NCI-H774 (cell line): ENCODE measurements at regions not wholly inside any gene's neighbourhood (a gene's known extent, or its start where the extent isn't known, plus 50 kb on each side); places are given as distances from the start of the nearest gene placed in this dataset.
A peak's percentile ranks its signal among the peaks of the same experiment; 100 is the strongest.

Experiments used
- DNase-seq: peaks from one replicate; lab custom pipeline; 2025; lab: John Stamatoyannopoulos, UW

GRCh38 chr21:26739189-26739588 lies 106.0 kb downstream of the ADAMTS1 start:
- no peak for DNase-seq

- no peak for DNase-seq
These were observed 108.8 kb downstream of the ADAMTS1 start for GRCh38 chr21:26736449-26736848.

- no peak for DNase-seq
These were observed 112.6 kb downstream of the ADAMTS1 start for GRCh38 chr21:26732432-26733221.

GRCh38 chr21:26719750-26720149 lies 125.5 kb downstream of the ADAMTS1 start:
- no peak for DNase-seq

- no peak for DNase-seq
These were observed 128.0 kb downstream of the ADAMTS1 start for GRCh38 chr21:26717146-26717739.

- DNase-seq: peak; percentile 21
These were observed 129.2 kb downstream of the ADAMTS1 start for GRCh38 chr21:26715878-26716506.

GRCh38 chr21:26715116-26715515 lies 130.1 kb downstream of the ADAMTS1 start:
- DNase-seq: no peak

- DNase-seq: no peak
These were observed 135.1 kb downstream of the ADAMTS1 start for GRCh38 chr21:26710155-26710554.

GRCh38 chr21:26709090-26709489 lies 136.0 kb upstream of the CYYR1 start:
- DNase-seq: no peak

- no peak for DNase-seq
These were observed 135.2 kb upstream of the CYYR1 start for GRCh38 chr21:26708223-26708800.

GRCh38 chr21:26707246-26707645 lies 134.2 kb upstream of the CYYR1 start:
- no peak for DNase-seq

- no peak for DNase-seq
These were observed 125.3 kb upstream of the CYYR1 start for GRCh38 chr21:26698416-26698815.

GRCh38 chr21:26691416-26691815 lies 118.3 kb upstream of the CYYR1 start:
- DNase-seq: no peak

GRCh38 chr21:26686705-26687104 lies 113.6 kb upstream of the CYYR1 start:
- no peak for DNase-seq

GRCh38 chr21:26686278-26686677 lies 113.2 kb upstream of the CYYR1 start:
- DNase-seq: no peak

GRCh38 chr21:26684889-26685288 lies 111.8 kb upstream of the CYYR1 start:
- no peak for DNase-seq

GRCh38 chr21:26683996-26684395 lies 110.9 kb upstream of the CYYR1 start:
- no peak for DNase-seq

GRCh38 chr21:26679284-26679683 lies 106.2 kb upstream of the CYYR1 start:
- DNase-seq: no peak

GRCh38 chr21:26674323-26674722 lies 101.2 kb upstream of the CYYR1 start:
- DNase-seq: no peak

GRCh38 chr21:26669215-26669764 lies 96.2 kb upstream of the CYYR1 start:
- DNase-seq: no peak

- DNase-seq: no peak
These were observed 86.7 kb upstream of the CYYR1 start for GRCh38 chr21:26659757-26660156.

- no peak for DNase-seq
These were observed 86.1 kb upstream of the CYYR1 start for GRCh38 chr21:26659182-26659581.

- no peak for DNase-seq
These were observed 82.4 kb upstream of the CYYR1 start for GRCh38 chr21:26655460-26655859.
